HG03135 (cell line): ENCODE measurements at regions not wholly inside any gene's neighbourhood (a gene's known extent, or its start where the extent isn't known, plus 50 kb on each side); places are given as distances from the start of the nearest gene placed in this dataset.

ENCODE experiments used
- ATAC-seq: cut with Tn5 transposase; IDR thresholded peaks from one replicate; pipeline ENCODE4 v1.9.1; 2021; ENCODE audit warnings: mild to moderate bottlenecking, moderate library complexity; ENCODE audit not compliant: unreplicated experiment

GRCh38 chr10:88023676-88024075 lies 160.3 kb downstream of the PTEN start:
- no peak for ATAC-seq

- no peak for ATAC-seq
Measured at GRCh38 chr10:88026031-88026430, 162.6 kb downstream of the PTEN start.

GRCh38 chr10:88027570-88027969 lies 164.1 kb downstream of the PTEN start:
- ATAC-seq: no peak

GRCh38 chr10:88028072-88028471 lies 164.6 kb downstream of the PTEN start:
- ATAC-seq: no peak

GRCh38 chr10:88028654-88029053 lies 165.2 kb downstream of the PTEN start:
- no peak for ATAC-seq

- no peak for ATAC-seq
Measured at GRCh38 chr10:88032566-88032965, 169.1 kb downstream of the PTEN start.

- ATAC-seq: no peak
Measured at GRCh38 chr10:88033385-88033784, 170.0 kb downstream of the PTEN start.

GRCh38 chr10:88033793-88034192 lies 170.4 kb downstream of the PTEN start:
- no peak for ATAC-seq

- no peak for ATAC-seq
Measured at GRCh38 chr10:88036126-88036525, 172.7 kb downstream of the PTEN start.

GRCh38 chr10:88037623-88038022 lies 174.2 kb downstream of the PTEN start:
- ATAC-seq: no peak

GRCh38 chr10:88038268-88038667 lies 174.8 kb downstream of the PTEN start:
- no peak for ATAC-seq

- ATAC-seq: no peak
Measured at GRCh38 chr10:88039496-88040200, 176.2 kb downstream of the PTEN start.

- no peak for ATAC-seq
Measured at GRCh38 chr10:88041243-88042159, 178.1 kb downstream of the PTEN start.

GRCh38 chr10:88042160-88043100 lies 179.0 kb downstream of the PTEN start:
- ATAC-seq: no peak

GRCh38 chr10:88045096-88045495 lies 181.7 kb downstream of the PTEN start:
- no peak for ATAC-seq

GRCh38 chr10:88045656-88046415 lies 182.4 kb downstream of the PTEN start:
- no peak for ATAC-seq

- ATAC-seq: no peak
Measured at GRCh38 chr10:88047579-88047978, 184.2 kb downstream of the PTEN start.

- no peak for ATAC-seq
Measured at GRCh38 chr10:88048312-88048711, 184.9 kb downstream of the PTEN start.

- no peak for ATAC-seq
Measured at GRCh38 chr10:88049204-88049603, 185.8 kb downstream of the PTEN start.

- ATAC-seq: no peak
Measured at GRCh38 chr10:88057720-88058119, 194.3 kb downstream of the PTEN start.
